GM21360 (cell line): ENCODE measurements at regions not wholly inside any gene's neighbourhood (a gene's known extent, or its start where the extent isn't known, plus 50 kb on each side); places are given as distances from the start of the nearest gene placed in this dataset.
A peak's percentile ranks its signal among the peaks of the same experiment; 100 is the strongest.

Experiments used
- ATAC-seq: cut with Tn5 transposase; IDR thresholded peaks from one replicate; pipeline ENCODE4 v1.9.1; 2021; ENCODE audit warnings: mild to moderate bottlenecking, moderate library complexity; ENCODE audit not compliant: unreplicated experiment

DNA sequence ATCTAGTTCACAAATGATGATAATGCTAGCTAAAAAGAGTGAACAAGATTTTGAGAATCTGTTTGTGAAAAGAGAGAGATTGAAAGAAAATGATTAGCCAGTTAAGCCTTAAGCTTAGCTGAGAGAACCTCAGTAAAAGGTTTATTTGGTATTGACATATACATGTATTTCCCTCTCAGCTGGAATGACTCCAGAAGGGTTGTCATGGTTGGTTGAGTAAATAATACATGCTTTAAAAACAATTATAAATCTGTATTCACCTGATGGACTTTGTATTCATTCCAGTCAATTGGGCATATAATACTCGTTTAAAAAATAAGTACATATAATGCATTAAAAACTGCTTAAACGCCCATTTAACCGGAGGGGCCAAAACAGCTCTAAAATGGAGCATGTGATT lies 181.4 kb downstream of the GRB14 start:
- ATAC-seq: no peak

DNA sequence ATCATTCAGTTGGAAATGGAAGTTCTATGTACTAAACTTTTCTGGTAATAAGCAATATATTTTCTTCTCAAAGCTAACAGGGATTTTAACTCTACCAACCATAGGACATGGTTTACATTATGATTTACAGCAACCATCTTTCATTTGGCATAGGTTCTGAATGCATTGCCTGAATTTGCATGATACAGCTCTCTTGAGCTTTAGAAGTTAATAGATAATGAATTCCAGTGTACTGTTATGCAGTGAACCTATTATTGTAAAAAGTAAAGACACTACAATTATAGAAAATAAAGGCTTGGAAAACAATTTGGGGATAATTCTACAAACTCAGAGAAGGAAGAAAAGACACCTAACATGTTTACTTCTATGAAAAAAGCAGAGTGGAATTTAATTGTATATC lies 182.0 kb downstream of the GRB14 start:
- no peak for ATAC-seq

GRCh38 chr2:164438490-164439205 lies 182.6 kb downstream of the GRB14 start:
- ATAC-seq: no peak

- ATAC-seq: no peak
These were observed 185.2 kb downstream of the GRB14 start for GRCh38 chr2:164436131-164436530.

GRCh38 chr2:164430166-164430783 lies 191.0 kb downstream of the GRB14 start:
- ATAC-seq: peak; percentile 77

DNA sequence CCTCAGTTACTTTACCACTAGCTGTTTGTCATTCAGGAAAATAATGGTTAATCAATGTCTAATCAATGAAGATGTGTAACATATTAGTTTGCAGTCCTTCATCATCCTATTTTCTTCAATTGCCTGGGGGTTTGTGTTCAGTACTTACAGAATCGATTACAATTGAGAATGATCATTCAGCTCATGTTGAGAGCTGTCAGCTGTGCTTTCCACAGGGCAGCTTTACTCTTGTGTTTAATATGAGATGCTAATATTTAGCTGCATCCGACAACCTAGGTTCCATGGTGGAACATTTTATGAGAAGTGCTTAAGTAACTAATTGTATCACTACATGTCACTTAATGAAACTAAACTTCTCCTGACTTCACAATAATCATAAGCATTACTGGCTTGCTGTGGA lies 191.9 kb downstream of the GRB14 start:
- no peak for ATAC-seq

- no peak for ATAC-seq
These were observed 194.2 kb downstream of the GRB14 start for GRCh38 chr2:164427111-164427510.

DNA sequence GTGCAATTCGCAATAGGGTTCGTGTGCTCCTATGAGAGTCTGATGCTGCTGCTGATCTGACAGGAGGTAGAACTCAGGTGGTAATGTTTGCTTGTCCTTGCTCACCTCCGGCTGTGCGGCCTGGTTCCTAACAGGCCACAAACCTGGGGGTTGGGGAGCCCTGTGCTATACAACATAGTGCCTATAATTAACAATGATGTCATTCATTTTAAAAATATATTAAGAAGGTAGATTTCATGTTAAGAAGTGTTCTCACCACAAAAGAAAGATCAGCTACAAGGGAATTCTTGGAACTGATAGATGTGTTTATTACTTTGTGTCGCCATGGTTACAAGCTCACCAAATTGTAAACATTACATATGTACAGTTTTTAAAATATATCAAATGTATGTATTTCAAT lies 200.5 kb downstream of the GRB14 start:
- no peak for ATAC-seq

DNA sequence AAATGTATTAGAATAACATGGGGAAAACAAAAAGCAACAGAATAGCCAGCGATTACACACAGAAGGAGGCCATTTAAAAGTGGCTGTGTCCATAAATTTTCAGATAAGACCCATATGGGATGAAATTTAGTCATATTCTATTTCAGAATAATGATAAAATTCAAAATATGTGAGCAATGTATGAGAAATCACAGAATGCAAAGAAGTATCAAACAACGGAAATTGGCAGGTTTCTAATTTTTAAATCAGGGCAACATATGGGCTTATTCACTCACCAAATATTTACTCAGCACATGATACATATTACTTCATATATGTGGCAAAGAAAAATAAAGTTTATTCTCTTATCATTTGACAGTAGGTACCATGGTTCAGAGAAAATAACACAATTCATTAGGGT lies 208.5 kb downstream of the GRB14 start:
- ATAC-seq: no peak

GRCh38 chr2:164389411-164389810 lies 231.9 kb downstream of the GRB14 start:
- ATAC-seq: no peak

GRCh38 chr2:164388511-164388910 lies 232.8 kb downstream of the GRB14 start:
- peak; percentile 74 for ATAC-seq

DNA sequence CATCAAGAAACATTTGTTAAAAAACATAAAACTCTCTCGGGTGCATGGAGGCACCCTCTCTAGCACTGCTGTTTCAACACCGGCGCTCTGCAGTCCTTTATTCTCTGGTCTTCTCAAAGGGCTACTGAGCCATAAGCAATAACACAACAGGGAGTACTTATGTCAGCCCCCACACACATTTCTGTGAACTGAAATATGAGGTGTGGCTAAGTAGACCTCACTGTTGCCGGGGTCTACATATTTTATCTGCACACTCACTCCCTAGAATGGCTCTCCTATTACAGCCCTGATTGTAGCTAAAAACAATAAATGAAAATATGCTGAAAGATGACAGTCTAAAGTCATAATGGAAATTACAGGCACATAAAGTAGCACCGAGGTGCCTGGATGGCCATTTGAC lies 235.1 kb downstream of the GRB14 start:
- ATAC-seq: no peak

GRCh38 chr2:164384434-164384833 lies 236.8 kb downstream of the GRB14 start:
- no peak for ATAC-seq

DNA sequence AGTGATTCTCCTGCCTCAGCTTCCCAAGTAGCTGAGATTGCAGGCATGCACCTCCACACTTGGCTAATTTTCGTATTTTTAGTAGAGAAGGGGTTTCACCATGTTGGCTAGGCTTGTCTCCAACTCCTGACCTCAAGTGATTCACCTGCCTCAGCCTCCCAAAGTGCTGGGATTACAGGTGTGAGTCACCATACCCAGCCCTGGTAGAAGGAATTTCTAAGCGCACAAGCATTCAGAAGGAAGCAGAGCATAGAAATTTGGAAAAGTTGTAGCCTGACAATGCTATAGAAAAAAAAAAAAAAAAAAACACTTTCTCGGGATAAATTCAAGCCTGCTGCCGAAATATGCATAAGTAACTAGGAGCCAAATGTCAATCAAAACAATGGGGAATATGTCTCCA lies 249.4 kb downstream of the GRB14 start:
- no peak for ATAC-seq

- ATAC-seq: no peak
These were observed 251.9 kb downstream of the GRB14 start for GRCh38 chr2:164369366-164369765.

DNA sequence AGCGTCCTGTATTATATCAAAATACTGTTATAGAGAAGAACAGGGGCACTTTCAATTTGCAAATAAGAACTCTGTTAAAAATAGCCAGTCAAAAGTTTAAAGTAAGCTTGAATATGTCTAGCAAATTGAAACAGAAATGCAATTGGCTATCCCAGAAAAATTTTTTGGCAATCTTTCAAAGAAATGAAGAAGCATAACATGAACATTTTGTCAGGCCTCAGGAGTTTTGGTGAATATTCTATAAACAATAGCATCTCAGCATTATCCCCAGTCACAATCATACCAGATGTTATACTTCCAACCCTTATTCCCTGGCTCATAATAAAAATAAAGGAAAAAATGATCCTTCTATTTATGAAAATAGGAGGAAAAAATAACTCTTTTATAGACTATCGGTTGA lies 252.4 kb downstream of the GRB14 start:
- no peak for ATAC-seq

DNA sequence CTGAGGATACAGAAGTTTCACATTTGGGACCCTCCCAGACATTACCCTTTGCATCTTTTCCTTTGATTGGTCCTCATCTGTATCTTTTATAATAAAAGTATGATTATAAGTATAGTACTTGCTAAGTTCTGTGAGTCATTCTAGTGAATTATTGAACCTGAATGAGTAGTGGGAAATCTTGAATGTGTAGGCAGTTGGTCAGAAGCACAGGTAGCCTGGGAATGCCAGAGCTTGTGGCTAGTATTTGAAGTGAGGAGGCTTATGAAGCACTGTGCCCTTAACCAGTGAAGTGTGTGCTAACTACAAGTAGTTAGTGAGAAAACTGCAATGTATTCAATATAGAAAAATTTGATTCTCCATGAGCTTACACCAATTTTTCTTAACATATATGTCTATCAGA lies 257.6 kb downstream of the GRB14 start:
- no peak for ATAC-seq

- no peak for ATAC-seq
These were observed 269.7 kb downstream of the GRB14 start for GRCh38 chr2:164351536-164351935.

DNA sequence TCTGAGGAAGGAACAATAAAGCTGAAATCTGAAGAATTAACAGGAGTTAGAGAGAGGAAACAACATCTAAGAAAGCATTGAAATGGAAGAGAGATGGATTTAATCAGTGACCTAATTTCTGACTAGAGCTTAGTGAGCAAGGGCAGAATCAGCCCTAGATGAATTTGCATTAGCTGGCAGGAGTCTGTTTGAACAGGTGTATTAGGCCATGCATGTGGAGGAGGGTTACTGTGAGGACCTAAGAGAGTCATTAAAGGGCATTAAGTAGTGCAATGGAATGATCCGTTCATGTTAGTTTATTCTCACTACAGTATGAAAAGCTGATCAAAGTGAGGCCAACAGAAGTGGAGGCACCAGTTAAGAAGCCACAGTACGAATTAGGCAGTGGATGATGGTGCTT lies 285.3 kb downstream of the GRB14 start:
- no peak for ATAC-seq

DNA sequence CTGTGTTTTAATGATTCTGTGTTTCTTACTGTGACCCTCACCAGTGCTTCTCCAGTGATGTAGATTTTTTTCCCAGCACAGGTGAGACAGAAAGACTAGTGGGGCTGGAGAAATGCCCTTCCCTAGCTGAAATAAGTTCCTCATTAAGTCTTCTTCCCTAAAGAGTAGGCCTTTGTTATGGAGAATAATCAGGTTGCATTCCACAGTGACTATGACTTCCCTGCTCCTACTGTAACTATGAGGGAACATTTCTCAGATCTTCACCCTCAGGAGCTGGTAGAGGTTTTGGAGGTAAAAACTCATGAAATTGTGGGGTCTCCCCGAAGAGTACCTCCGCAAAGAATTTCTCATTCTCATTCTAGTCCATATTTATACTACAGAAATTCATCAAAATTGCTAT lies 286.2 kb downstream of the GRB14 start:
- ATAC-seq: no peak

- ATAC-seq: no peak
These were observed 293.0 kb downstream of the GRB14 start for GRCh38 chr2:164328310-164328709.

DNA sequence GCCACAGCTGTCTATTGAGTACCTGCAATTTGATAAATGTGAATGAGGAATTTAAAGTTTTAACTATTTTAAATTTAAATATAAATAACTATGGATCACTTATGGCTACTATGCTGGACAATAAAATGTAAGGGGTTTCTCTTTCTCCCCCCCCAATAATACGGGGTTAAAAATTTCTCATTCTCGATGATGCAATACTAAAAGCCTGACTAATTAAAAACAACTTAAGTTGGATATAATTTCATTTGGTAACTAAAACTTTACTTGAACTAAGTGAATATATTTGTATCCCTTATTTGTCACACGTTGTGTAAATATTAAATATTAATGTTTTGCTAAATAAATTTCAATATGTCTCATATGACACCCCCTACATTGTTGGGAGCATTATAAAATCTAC lies 297.3 kb downstream of the GRB14 start:
- no peak for ATAC-seq

DNA sequence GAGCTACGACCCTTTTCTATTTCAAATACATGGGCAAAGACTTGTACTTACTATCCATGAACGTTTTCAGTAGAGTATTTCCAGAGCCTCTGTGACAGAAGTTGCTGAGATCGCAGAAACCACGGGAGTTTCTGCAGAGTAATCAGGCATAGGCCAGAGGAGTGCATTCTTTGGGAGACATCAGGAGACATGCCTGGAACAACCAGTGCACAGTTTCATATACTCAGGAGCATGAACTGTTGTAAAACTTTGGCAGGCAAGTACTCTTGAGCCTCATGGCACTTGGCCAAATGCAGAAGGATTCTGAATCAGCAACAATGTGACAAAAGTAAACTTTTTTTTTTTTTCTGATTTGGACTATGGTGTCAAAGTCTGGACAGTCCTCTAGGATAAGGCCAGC lies 307.1 kb downstream of the GRB14 start:
- no peak for ATAC-seq
